ENCODE measurements at regions not wholly inside any gene's neighbourhood (a gene's known extent, or its start where the extent isn't known, plus 50 kb on each side); places are given as distances from the start of the nearest gene placed in this dataset.
"Not testable (repeated sequence)": the region's sequence is repeated elsewhere in the genome, so short reads cannot be mapped to it uniquely, and the experiment has no call there.

DNA sequence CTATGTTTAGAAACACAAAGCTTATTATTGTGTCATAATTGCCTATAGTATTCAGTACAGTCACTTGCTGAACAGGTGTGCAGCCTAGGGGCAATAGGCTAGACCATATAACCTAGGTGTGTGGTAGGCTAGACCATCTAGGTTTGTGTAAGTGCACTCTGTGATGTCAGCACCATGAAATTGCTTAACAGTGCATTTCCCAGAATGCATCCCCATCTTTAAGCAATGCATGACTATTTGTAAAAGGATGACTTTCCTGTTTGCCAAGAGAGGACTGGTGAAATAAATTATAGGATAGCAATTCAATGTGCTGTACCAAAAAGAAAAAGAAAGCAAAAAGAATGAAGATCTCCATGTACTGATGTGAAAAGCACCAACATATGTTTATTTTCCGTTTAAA lies 288.7 kb upstream of the AUTS2 start:
- no peak for DNase-seq (ENCODE audit: insufficient read length, low spot score, missing footprints)
- Histone ChIP-seq H3K36me3 (ENCODE audit: insufficient read depth, low read length) (no peaks in the 10 kb centered on the region), H3K4me3 (ENCODE audit: insufficient read depth, low read length) (no peak overlapping the region), H3K4me1 (ENCODE audit: insufficient read depth, low read length) (no peaks in the 10 kb centered on the region), H3K79me2 (ENCODE audit: insufficient read depth, low read length) (no peaks in the 10 kb centered on the region), H3K27me3 (ENCODE audit: insufficient read depth, low read length) (no peaks in the 10 kb centered on the region), H3K27ac (ENCODE audit: low read depth, low read length) (no peak overlapping the region), H4K20me1 (ENCODE audit: insufficient read depth, low read length) (no peaks in the 10 kb centered on the region), H3K9me3 (ENCODE audit: low read depth, low read length) (no peaks in the 10 kb centered on the region), H3K4me2 (ENCODE audit: insufficient read depth, low read length) (no peak overlapping the region), H2AFZ (ENCODE audit: low read length) (no peak overlapping the region)
- TF ChIP-seq, protein P1, sequence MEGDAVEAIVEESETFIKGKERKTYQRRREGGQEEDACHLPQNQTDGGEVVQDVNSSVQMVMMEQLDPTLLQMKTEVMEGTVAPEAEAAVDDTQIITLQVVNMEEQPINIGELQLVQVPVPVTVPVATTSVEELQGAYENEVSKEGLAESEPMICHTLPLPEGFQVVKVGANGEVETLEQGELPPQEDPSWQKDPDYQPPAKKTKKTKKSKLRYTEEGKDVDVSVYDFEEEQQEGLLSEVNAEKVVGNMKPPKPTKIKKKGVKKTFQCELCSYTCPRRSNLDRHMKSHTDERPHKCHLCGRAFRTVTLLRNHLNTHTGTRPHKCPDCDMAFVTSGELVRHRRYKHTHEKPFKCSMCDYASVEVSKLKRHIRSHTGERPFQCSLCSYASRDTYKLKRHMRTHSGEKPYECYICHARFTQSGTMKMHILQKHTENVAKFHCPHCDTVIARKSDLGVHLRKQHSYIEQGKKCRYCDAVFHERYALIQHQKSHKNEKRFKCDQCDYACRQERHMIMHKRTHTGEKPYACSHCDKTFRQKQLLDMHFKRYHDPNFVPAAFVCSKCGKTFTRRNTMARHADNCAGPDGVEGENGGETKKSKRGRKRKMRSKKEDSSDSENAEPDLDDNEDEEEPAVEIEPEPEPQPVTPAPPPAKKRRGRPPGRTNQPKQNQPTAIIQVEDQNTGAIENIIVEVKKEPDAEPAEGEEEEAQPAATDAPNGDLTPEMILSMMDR (IDR thresholded peaks at IDR 0.05; ENCODE audit: extremely low read depth, low read depth, low read length) = no peak

DNA sequence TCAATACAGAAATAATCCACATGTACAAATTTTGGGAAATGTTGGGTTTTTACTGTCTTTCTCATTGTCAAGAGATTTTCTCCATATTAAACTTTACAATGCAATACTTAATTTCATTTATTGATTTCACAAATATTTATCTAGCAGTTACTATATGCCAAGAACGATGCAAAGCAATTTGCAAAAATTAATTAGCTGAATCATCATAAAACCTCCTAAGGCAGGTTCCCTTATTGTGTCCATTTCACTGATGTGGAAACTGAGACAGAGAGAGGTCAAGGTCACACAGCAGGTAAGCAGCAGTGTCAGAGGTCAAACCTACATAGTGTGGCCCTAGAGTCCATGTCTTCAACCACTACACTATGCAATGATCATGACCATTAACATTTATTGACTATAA lies 286.8 kb upstream of the AUTS2 start:
- Histone ChIP-seq H3K27me3 (ENCODE audit: insufficient read depth, low read length) (no peaks in the 10 kb centered on the region), H3K27ac (ENCODE audit: low read depth, low read length) (no peak overlapping the region), H3K79me2 (ENCODE audit: insufficient read depth, low read length) (no peaks in the 10 kb centered on the region), H3K4me3 (ENCODE audit: insufficient read depth, low read length) (no peak overlapping the region), H3K9me3 (ENCODE audit: low read depth, low read length) (no peaks in the 10 kb centered on the region), H3K4me2 (ENCODE audit: insufficient read depth, low read length) (no peak overlapping the region), H4K20me1 (ENCODE audit: insufficient read depth, low read length) (no peaks in the 10 kb centered on the region), H2AFZ (ENCODE audit: low read length) (no peak overlapping the region), H3K36me3 (ENCODE audit: insufficient read depth, low read length) (no peaks in the 10 kb centered on the region), H3K4me1 (ENCODE audit: insufficient read depth, low read length) (no peaks in the 10 kb centered on the region)
- TF ChIP-seq, protein P1 (IDR thresholded peaks at IDR 0.05; ENCODE audit: extremely low read depth, low read depth, low read length) = no peak
- DNase-seq (ENCODE audit: insufficient read length, low spot score, missing footprints) = no peak

DNA sequence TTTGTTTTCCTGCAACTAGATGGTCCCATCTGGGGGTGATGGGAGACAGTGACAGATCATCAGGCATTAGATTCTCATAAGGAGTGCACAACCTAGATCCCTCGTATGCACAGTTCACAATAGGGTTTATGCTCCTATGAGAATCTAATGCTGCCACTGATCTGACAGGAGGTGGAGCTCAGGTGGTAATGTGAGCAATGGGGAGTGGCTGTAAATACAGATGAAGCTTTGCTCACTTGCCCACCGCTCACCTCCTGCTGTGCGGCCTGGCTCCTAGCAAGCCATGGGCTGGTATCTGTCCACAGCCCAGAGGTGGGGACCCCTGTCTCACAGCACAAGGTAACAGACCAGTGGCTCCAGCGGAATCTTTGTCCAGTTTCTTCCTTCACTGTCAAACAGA lies 284.4 kb upstream of the AUTS2 start:
- H3K4me3 ChIP-seq (ENCODE audit: insufficient read depth, low read length); H3K4me1 ChIP-seq (ENCODE audit: insufficient read depth, low read length); H3K36me3 ChIP-seq (ENCODE audit: insufficient read depth, low read length); H3K79me2 ChIP-seq (ENCODE audit: insufficient read depth, low read length); H3K27me3 ChIP-seq (ENCODE audit: insufficient read depth, low read length); H3K4me2 ChIP-seq (ENCODE audit: insufficient read depth, low read length); H3K9me3 ChIP-seq (ENCODE audit: low read depth, low read length); H3K27ac ChIP-seq (ENCODE audit: low read depth, low read length); H2AFZ ChIP-seq (ENCODE audit: low read length); H4K20me1 ChIP-seq (ENCODE audit: insufficient read depth, low read length); DNase-seq (ENCODE audit: insufficient read length, low spot score, missing footprints): not testable (repeated sequence)

DNA sequence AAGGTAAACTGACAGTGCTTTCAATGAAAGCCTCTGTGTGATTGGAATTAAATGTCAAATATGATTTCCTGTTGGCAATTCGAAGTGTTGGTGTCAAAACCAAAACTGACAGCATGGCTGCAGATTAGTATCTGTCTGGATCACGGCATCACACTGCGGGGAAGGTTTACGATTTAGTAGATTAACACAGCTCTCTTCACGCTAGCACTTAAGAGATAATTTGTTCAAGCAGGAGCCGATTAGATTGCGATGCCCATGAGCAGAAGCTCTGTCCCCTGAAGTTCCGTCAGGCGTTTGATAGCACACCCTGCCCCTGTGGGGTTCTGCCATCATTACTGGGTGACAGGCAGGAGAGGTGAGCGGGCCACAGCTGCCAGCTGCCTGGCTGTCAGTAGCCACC lies 279.5 kb upstream of the AUTS2 start:
- no peaks in the 10 kb centered on the region for H3K9me3 ChIP-seq (ENCODE audit: low read depth, low read length)
- no peaks in the 10 kb centered on the region for H4K20me1 ChIP-seq (ENCODE audit: insufficient read depth, low read length)
- TF ChIP-seq, protein P1 (IDR thresholded peaks at IDR 0.05; ENCODE audit: extremely low read depth, low read depth, low read length) = no peak
- H2AFZ ChIP-seq (ENCODE audit: low read length) = no peak overlapping the region
- H3K27ac ChIP-seq (ENCODE audit: low read depth, low read length) = no peak overlapping the region
- no peaks in the 10 kb centered on the region for H3K4me1 ChIP-seq (ENCODE audit: insufficient read depth, low read length)
- H3K27me3 ChIP-seq (ENCODE audit: insufficient read depth, low read length) = no peaks in the 10 kb centered on the region
- no peaks in the 10 kb centered on the region for H3K79me2 ChIP-seq (ENCODE audit: insufficient read depth, low read length)
- no peak overlapping the region for H3K4me2 ChIP-seq (ENCODE audit: insufficient read depth, low read length)
- H3K36me3 ChIP-seq (ENCODE audit: insufficient read depth, low read length) = no peaks in the 10 kb centered on the region
- DNase-seq (ENCODE audit: insufficient read length, low spot score, missing footprints) = no peak
- no peak overlapping the region for H3K4me3 ChIP-seq (ENCODE audit: insufficient read depth, low read length)

DNA sequence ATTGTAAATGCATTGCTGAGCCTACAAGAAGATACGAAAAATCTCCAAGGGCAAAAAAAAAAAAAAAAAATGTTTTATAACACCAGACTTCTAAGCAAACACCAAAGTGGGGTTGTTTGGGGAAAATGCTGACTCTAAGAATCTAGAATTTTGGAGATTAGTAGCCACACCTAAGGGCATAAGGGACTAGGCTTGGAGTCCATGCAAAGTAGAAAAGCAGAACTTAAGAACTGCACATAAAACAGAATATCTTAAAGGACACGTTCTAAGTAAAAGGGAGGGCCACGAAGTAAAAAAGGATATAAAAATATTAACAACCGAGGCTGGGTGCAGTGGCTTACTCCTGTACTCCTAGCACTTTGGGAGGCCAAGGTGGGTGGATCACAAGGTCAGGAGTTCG lies 269.8 kb upstream of the AUTS2 start:
- Histone ChIP-seq H3K27ac (ENCODE audit: low read depth, low read length) (no peak overlapping the region), H3K36me3 (ENCODE audit: insufficient read depth, low read length) (no peaks in the 10 kb centered on the region), H3K9me3 (ENCODE audit: low read depth, low read length) (no peaks in the 10 kb centered on the region), H3K4me1 (ENCODE audit: insufficient read depth, low read length) (no peaks in the 10 kb centered on the region), H3K4me2 (ENCODE audit: insufficient read depth, low read length) (no peak overlapping the region), H3K4me3 (ENCODE audit: insufficient read depth, low read length) (no peak overlapping the region), H4K20me1 (ENCODE audit: insufficient read depth, low read length) (no peaks in the 10 kb centered on the region), H3K27me3 (ENCODE audit: insufficient read depth, low read length) (no peaks in the 10 kb centered on the region), H2AFZ (ENCODE audit: low read length) (no peak overlapping the region), H3K79me2 (ENCODE audit: insufficient read depth, low read length) (no peaks in the 10 kb centered on the region)
- no peak for DNase-seq (ENCODE audit: insufficient read length, low spot score, missing footprints)
- TF ChIP-seq, protein P1 (IDR thresholded peaks at IDR 0.05; ENCODE audit: extremely low read depth, low read depth, low read length) = no peak

All from osteoblast (primary cell).